ENCODE measurements at regions not wholly inside any gene's neighbourhood (a gene's known extent, or its start where the extent isn't known, plus 50 kb on each side); places are given as distances from the start of the nearest gene placed in this dataset.

DNA sequence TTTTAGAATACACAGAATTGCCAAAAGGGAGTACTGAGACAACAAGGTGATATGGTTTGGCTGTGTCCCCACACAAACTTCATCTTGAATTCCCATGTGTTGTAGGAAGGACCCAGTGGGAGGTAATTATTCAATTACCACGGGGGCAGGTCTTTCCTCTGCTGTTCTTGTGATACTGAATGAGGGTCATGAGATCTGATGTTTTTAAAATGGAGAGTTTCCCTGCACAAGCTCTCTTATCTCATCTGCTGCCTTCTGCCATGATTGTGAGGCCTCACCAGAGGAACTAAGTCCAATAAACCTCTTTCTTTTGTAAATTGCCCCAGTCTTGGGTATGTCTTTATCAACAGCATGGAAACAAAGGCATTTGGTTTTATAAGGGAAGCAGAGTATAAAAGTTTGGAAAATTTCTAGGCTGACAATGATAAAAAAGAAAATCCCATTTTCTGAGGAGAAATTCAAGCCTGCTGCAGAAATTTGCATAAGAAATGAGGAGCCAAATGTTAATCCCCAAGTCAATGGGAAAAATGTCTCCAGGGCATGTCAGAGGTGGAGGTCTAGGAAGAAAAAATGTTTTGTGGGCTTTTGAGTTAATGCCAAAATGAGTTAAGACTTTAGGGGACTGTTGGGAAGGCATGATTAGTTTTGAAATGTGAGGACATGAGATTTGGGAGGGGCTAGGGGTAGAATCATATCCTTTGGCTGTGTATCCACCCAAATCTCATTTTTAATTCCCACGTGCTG lies 130.5 kb upstream of the THRB start:
- ATAC-seq = no peak
- H3K9me3 Mint-ChIP-seq = peaks cover 20% of the 10 kb centered on the region

DNA sequence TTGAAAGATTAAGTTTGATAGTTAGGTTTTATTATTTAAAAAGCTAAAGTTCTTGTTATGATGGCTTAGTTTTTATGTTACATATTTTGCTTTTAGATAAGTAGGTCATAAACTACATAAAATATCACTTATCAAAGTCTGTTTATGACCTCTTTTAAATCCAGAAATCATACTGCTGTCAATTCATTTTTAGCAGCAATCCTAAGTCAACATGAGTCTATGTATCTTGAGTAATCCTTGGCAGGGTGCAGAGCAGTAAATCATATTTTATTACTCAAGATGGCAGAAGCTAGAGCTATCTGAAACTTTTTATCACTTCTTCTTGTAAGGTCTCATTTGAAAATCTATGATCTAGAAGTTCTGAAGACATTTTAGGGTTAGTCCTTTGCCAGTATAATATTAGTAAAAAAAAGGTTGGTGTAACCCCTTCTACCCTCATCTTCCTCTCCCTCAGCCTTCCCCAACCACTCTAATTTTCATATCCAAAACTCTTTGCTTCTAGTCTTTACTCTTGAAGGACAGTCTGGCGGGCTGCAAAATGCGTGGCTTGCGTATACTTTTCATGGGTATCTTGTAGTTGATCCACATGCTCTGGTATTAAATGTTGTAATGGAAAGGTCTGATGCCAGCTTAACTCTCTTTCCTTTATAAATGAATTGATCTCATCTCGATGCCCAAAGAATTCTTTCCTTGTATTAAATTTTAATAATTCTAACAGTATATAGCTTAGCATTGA lies 134.0 kb upstream of the THRB start:
- H3K27ac Mint-ChIP-seq = no peak overlapping the region
- Histone ChIP-seq H3K79me2 (replicated peaks; ENCODE audit: insufficient read depth) (no peaks in the 10 kb centered on the region), H3K4me2 (no peak overlapping the region), H3K9me2 (ENCODE audit: insufficient read depth) (no peaks in the 10 kb centered on the region), H3F3A (replicated peaks; ENCODE audit: low read depth) (no peaks in the 10 kb centered on the region), H2AFZ (no peak overlapping the region), H4K20me1 (replicated peaks; ENCODE audit: insufficient read depth) (no peaks in the 10 kb centered on the region), H3K4me3 (no peak overlapping the region), H3K36me3 (ENCODE audit: insufficient read depth) (no peaks in the 10 kb centered on the region), H3K27me3 (ENCODE audit: insufficient read depth) (no peaks in the 10 kb centered on the region), H3K27ac (ENCODE audit: low read depth) (no peak overlapping the region), H3K4me1 (ENCODE audit: insufficient read depth) (peaks cover under 1% of the 10 kb centered on the region; the same call in 1 of the 2 replicates)
- H3K27me3 Mint-ChIP-seq (ENCODE audit: insufficient read depth, low read depth, poor library complexity) = no peaks in the 10 kb centered on the region
- H3K4me3 Mint-ChIP-seq = no peak overlapping the region
- H3K36me3 Mint-ChIP-seq (ENCODE audit: low read depth) = peaks cover 19% of the 10 kb centered on the region
- ATAC-seq (no peak), DNase-seq (ENCODE audit: low spot score) (no peak)
- peaks cover 20% of the 10 kb centered on the region for H3K9me3 Mint-ChIP-seq
- peaks cover 14% of the 10 kb centered on the region for H3K4me1 Mint-ChIP-seq
- TF ChIP-seq, protein P1, sequence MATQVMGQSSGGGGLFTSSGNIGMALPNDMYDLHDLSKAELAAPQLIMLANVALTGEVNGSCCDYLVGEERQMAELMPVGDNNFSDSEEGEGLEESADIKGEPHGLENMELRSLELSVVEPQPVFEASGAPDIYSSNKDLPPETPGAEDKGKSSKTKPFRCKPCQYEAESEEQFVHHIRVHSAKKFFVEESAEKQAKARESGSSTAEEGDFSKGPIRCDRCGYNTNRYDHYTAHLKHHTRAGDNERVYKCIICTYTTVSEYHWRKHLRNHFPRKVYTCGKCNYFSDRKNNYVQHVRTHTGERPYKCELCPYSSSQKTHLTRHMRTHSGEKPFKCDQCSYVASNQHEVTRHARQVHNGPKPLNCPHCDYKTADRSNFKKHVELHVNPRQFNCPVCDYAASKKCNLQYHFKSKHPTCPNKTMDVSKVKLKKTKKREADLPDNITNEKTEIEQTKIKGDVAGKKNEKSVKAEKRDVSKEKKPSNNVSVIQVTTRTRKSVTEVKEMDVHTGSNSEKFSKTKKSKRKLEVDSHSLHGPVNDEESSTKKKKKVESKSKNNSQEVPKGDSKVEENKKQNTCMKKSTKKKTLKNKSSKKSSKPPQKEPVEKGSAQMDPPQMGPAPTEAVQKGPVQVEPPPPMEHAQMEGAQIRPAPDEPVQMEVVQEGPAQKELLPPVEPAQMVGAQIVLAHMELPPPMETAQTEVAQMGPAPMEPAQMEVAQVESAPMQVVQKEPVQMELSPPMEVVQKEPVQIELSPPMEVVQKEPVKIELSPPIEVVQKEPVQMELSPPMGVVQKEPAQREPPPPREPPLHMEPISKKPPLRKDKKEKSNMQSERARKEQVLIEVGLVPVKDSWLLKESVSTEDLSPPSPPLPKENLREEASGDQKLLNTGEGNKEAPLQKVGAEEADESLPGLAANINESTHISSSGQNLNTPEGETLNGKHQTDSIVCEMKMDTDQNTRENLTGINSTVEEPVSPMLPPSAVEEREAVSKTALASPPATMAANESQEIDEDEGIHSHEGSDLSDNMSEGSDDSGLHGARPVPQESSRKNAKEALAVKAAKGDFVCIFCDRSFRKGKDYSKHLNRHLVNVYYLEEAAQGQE (IDR thresholded peaks at IDR 0.05; ENCODE audit: unreplicated experiment) = no peak
- TF ChIP-seq, protein P2, sequence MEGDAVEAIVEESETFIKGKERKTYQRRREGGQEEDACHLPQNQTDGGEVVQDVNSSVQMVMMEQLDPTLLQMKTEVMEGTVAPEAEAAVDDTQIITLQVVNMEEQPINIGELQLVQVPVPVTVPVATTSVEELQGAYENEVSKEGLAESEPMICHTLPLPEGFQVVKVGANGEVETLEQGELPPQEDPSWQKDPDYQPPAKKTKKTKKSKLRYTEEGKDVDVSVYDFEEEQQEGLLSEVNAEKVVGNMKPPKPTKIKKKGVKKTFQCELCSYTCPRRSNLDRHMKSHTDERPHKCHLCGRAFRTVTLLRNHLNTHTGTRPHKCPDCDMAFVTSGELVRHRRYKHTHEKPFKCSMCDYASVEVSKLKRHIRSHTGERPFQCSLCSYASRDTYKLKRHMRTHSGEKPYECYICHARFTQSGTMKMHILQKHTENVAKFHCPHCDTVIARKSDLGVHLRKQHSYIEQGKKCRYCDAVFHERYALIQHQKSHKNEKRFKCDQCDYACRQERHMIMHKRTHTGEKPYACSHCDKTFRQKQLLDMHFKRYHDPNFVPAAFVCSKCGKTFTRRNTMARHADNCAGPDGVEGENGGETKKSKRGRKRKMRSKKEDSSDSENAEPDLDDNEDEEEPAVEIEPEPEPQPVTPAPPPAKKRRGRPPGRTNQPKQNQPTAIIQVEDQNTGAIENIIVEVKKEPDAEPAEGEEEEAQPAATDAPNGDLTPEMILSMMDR (conservative IDR thresholded peaks at IDR 0.05; ENCODE audit: low read depth in 2 of 2) = no peak
- TF ChIP-seq CREB1 (CRISPR knock-in tag; IDR thresholded peaks at IDR 0.05; ENCODE audit: low read depth) = no peak
- no peak for TF ChIP-seq ZNF331 (CRISPR knock-in tag; IDR thresholded peaks at IDR 0.05; ENCODE audit: low read depth)
- no peak for TF ChIP-seq ZNF114 (CRISPR knock-in tag; IDR thresholded peaks at IDR 0.05)

More for the DNA sequence above, 130.5 kb upstream of the THRB start:
- peak overlapping the region; percentile 57 for H3K27ac ChIP-seq (ENCODE audit: low read depth)
- H3F3A ChIP-seq (replicated peaks; ENCODE audit: low read depth) = no peaks in the 10 kb centered on the region
- no peak overlapping the region for H3K4me3 ChIP-seq
- TF ChIP-seq NANOG (IDR thresholded peaks at IDR 0.05; ENCODE audit: borderline replicate concordance) = no peak
- TF ChIP-seq, protein P3, sequence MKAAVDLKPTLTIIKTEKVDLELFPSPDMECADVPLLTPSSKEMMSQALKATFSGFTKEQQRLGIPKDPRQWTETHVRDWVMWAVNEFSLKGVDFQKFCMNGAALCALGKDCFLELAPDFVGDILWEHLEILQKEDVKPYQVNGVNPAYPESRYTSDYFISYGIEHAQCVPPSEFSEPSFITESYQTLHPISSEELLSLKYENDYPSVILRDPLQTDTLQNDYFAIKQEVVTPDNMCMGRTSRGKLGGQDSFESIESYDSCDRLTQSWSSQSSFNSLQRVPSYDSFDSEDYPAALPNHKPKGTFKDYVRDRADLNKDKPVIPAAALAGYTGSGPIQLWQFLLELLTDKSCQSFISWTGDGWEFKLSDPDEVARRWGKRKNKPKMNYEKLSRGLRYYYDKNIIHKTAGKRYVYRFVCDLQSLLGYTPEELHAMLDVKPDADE (IDR thresholded peaks at IDR 0.05) = no peak
- no peak overlapping the region for H3K4me2 ChIP-seq
- no peaks in the 10 kb centered on the region for H3K9me2 ChIP-seq (ENCODE audit: insufficient read depth)
- Mint-ChIP-seq H3K36me3 (ENCODE audit: low read depth) (peaks cover 19% of the 10 kb centered on the region), H3K27me3 (ENCODE audit: insufficient read depth, low read depth, poor library complexity) (no peaks in the 10 kb centered on the region), H3K4me1 (peaks cover 19% of the 10 kb centered on the region), H3K27ac (peak overlapping the region; percentile 88), H3K4me3 (no peak overlapping the region)
- H3K27me3 ChIP-seq (ENCODE audit: insufficient read depth) = no peaks in the 10 kb centered on the region
- H2AFZ ChIP-seq = no peak overlapping the region
- no peaks in the 10 kb centered on the region for H4K20me1 ChIP-seq (replicated peaks; ENCODE audit: insufficient read depth)
- no peaks in the 10 kb centered on the region for H3K79me2 ChIP-seq (replicated peaks; ENCODE audit: insufficient read depth)
- peaks cover 4% of the 10 kb centered on the region; the same call in 1 of the 2 replicates for H3K4me1 ChIP-seq (ENCODE audit: insufficient read depth)
- DNase-seq (ENCODE audit: low spot score) = peak; percentile 22
- H3K36me3 ChIP-seq (ENCODE audit: insufficient read depth) = no peaks in the 10 kb centered on the region
